ENCODE measurements at regions not wholly inside any gene's neighbourhood (a gene's known extent, or its start where the extent isn't known, plus 50 kb on each side); places are given as distances from the start of the nearest gene placed in this dataset.

- H3K4me3 Mint-ChIP-seq: no peak overlapping the region
- H3K27me3 Mint-ChIP-seq: peaks cover 3% of the 10 kb centered on the region
- peaks cover 4% of the 10 kb centered on the region for H3K4me1 Mint-ChIP-seq
- H3K9me3 Mint-ChIP-seq: no peaks in the 10 kb centered on the region
- ATAC-seq (ENCODE audit: low read depth): no peak
- H3K27ac Mint-ChIP-seq: no peak overlapping the region
- no peaks in the 10 kb centered on the region for H3K36me3 Mint-ChIP-seq
- no peak for DNase-seq (ENCODE audit: low spot score in 2 of 2)
Observed at GRCh38 chr2:147686365-147686764, 158.5 kb upstream of the ACVR2A start.

- DNase-seq (ENCODE audit: low spot score in 2 of 2) (no peak), ATAC-seq (ENCODE audit: low read depth) (no peak)
- H3K27ac Mint-ChIP-seq: no peak overlapping the region
- peaks cover 4% of the 10 kb centered on the region for H3K4me1 Mint-ChIP-seq
- H3K9me3 Mint-ChIP-seq: no peaks in the 10 kb centered on the region
- H3K4me3 Mint-ChIP-seq: no peak overlapping the region
- no peaks in the 10 kb centered on the region for H3K36me3 Mint-ChIP-seq
- H3K27me3 Mint-ChIP-seq: peaks cover 3% of the 10 kb centered on the region
Observed at GRCh38 chr2:147684903-147685302, 159.9 kb upstream of the ACVR2A start.

GRCh38 chr2:147683380-147683779 lies 161.4 kb upstream of the ACVR2A start:
- ATAC-seq (ENCODE audit: low read depth): no peak

GRCh38 chr2:147681093-147681492 lies 163.7 kb upstream of the ACVR2A start:
- no peaks in the 10 kb centered on the region for H3K4me1 Mint-ChIP-seq
- H3K36me3 Mint-ChIP-seq: no peaks in the 10 kb centered on the region
- DNase-seq (ENCODE audit: low spot score in 2 of 2) (no peak), ATAC-seq (ENCODE audit: low read depth) (no peak)
- H3K4me3 Mint-ChIP-seq: no peak overlapping the region
- no peak overlapping the region for H3K27ac Mint-ChIP-seq
- H3K27me3 Mint-ChIP-seq: peaks cover 2% of the 10 kb centered on the region
- no peaks in the 10 kb centered on the region for H3K9me3 Mint-ChIP-seq

More at GRCh38 chr2:147683380-147683779, 161.4 kb upstream of the ACVR2A start:
- H3K4me1 Mint-ChIP-seq: no peaks in the 10 kb centered on the region
- no peak overlapping the region for H3K27ac Mint-ChIP-seq
- peaks cover 3% of the 10 kb centered on the region for H3K27me3 Mint-ChIP-seq
- no peaks in the 10 kb centered on the region for H3K9me3 Mint-ChIP-seq
- H3K36me3 Mint-ChIP-seq: no peaks in the 10 kb centered on the region
- no peak overlapping the region for H3K4me3 Mint-ChIP-seq
- no peak for DNase-seq (ENCODE audit: low spot score in 2 of 2)

- H3K36me3 Mint-ChIP-seq: no peaks in the 10 kb centered on the region
Observed at GRCh38 chr2:147679955-147680531, 164.8 kb upstream of the ACVR2A start.

GRCh38 chr2:147679191-147679954 lies 165.5 kb upstream of the ACVR2A start:
- H3K27me3 Mint-ChIP-seq: peaks cover 4% of the 10 kb centered on the region
- H3K27ac Mint-ChIP-seq: no peak overlapping the region
- H3K4me3 Mint-ChIP-seq: no peak overlapping the region
- ATAC-seq (ENCODE audit: low read depth): no peak
- no peaks in the 10 kb centered on the region for H3K36me3 Mint-ChIP-seq
- DNase-seq (ENCODE audit: low spot score in 2 of 2): no peak
- H3K9me3 Mint-ChIP-seq: no peaks in the 10 kb centered on the region
- H3K4me1 Mint-ChIP-seq: no peaks in the 10 kb centered on the region

More at GRCh38 chr2:147679955-147680531, 164.8 kb upstream of the ACVR2A start:
- H3K4me3 Mint-ChIP-seq: no peak overlapping the region
- ATAC-seq (ENCODE audit: low read depth) (no peak), DNase-seq (ENCODE audit: low spot score in 2 of 2) (no peak)
- H3K27ac Mint-ChIP-seq: no peak overlapping the region
- no peaks in the 10 kb centered on the region for H3K9me3 Mint-ChIP-seq
- H3K4me1 Mint-ChIP-seq: no peaks in the 10 kb centered on the region
- H3K27me3 Mint-ChIP-seq: peaks cover 4% of the 10 kb centered on the region

GRCh38 chr2:147665105-147665504 lies 179.7 kb upstream of the ACVR2A start:
- DNase-seq (ENCODE audit: low spot score in 2 of 2) (no peak), ATAC-seq (ENCODE audit: low read depth) (no peak)
- H3K36me3 Mint-ChIP-seq: no peaks in the 10 kb centered on the region
- H3K4me1 Mint-ChIP-seq: peaks cover 7% of the 10 kb centered on the region
- H3K27me3 Mint-ChIP-seq: no peaks in the 10 kb centered on the region
- H3K4me3 Mint-ChIP-seq: no peak overlapping the region
- no peak overlapping the region for H3K27ac Mint-ChIP-seq
- no peaks in the 10 kb centered on the region for H3K9me3 Mint-ChIP-seq

GRCh38 chr2:147663962-147664361 lies 180.9 kb upstream of the ACVR2A start:
- no peak overlapping the region for H3K27ac Mint-ChIP-seq
- H3K4me1 Mint-ChIP-seq: peaks cover 7% of the 10 kb centered on the region
- no peaks in the 10 kb centered on the region for H3K27me3 Mint-ChIP-seq
- ATAC-seq (ENCODE audit: low read depth) (no peak), DNase-seq (ENCODE audit: low spot score in 2 of 2) (no peak)
- no peaks in the 10 kb centered on the region for H3K9me3 Mint-ChIP-seq
- H3K4me3 Mint-ChIP-seq: no peak overlapping the region
- no peaks in the 10 kb centered on the region for H3K36me3 Mint-ChIP-seq

- no peaks in the 10 kb centered on the region for H3K27me3 Mint-ChIP-seq
- DNase-seq (ENCODE audit: low spot score in 2 of 2): no peak
- H3K4me1 Mint-ChIP-seq: peaks cover 7% of the 10 kb centered on the region
- ATAC-seq (ENCODE audit: low read depth): no peak
- no peaks in the 10 kb centered on the region for H3K9me3 Mint-ChIP-seq
- H3K36me3 Mint-ChIP-seq: no peaks in the 10 kb centered on the region
- H3K27ac Mint-ChIP-seq: no peak overlapping the region
- H3K4me3 Mint-ChIP-seq: no peak overlapping the region
Observed at GRCh38 chr2:147663153-147663961, 181.5 kb upstream of the ACVR2A start.

GRCh38 chr2:147662221-147662620 lies 182.6 kb upstream of the ACVR2A start:
- no peak overlapping the region for H3K27ac Mint-ChIP-seq
- no peak overlapping the region for H3K4me3 Mint-ChIP-seq

GRCh38 chr2:147660680-147661079 lies 184.1 kb upstream of the ACVR2A start:
- Mint-ChIP-seq H3K27ac (no peak overlapping the region), H3K4me3 (no peak overlapping the region), H3K9me3 (no peaks in the 10 kb centered on the region), H3K36me3 (no peaks in the 10 kb centered on the region), H3K27me3 (no peaks in the 10 kb centered on the region), H3K4me1 (peaks cover 7% of the 10 kb centered on the region)
- ATAC-seq (ENCODE audit: low read depth) (no peak), DNase-seq (ENCODE audit: low spot score in 2 of 2) (no peak)

More at GRCh38 chr2:147662221-147662620, 182.6 kb upstream of the ACVR2A start:
- Mint-ChIP-seq H3K9me3 (no peaks in the 10 kb centered on the region), H3K27me3 (no peaks in the 10 kb centered on the region), H3K4me1 (peaks cover 7% of the 10 kb centered on the region), H3K36me3 (no peaks in the 10 kb centered on the region)
- ATAC-seq (ENCODE audit: low read depth) (no peak), DNase-seq (ENCODE audit: low spot score in 2 of 2) (no peak)

GRCh38 chr2:147659051-147659450 lies 185.8 kb upstream of the ACVR2A start:
- Mint-ChIP-seq H3K4me3 (no peak overlapping the region), H3K4me1 (peaks cover 7% of the 10 kb centered on the region), H3K27me3 (peaks cover 1% of the 10 kb centered on the region), H3K9me3 (no peaks in the 10 kb centered on the region), H3K36me3 (no peaks in the 10 kb centered on the region), H3K27ac (no peak overlapping the region)
- no peak for DNase-seq (ENCODE audit: low spot score in 2 of 2)
- ATAC-seq (ENCODE audit: low read depth): no peak

- H3K36me3 Mint-ChIP-seq: no peaks in the 10 kb centered on the region
- no peak overlapping the region for H3K27ac Mint-ChIP-seq
- no peaks in the 10 kb centered on the region for H3K4me1 Mint-ChIP-seq
Observed at GRCh38 chr2:147657086-147658000, 187.5 kb upstream of the ACVR2A start.

More at GRCh38 chr2:147657086-147658000, 187.5 kb upstream of the ACVR2A start:
- Mint-ChIP-seq H3K4me3 (no peak overlapping the region), H3K9me3 (no peaks in the 10 kb centered on the region), H3K27me3 (peaks cover 1% of the 10 kb centered on the region)
- ATAC-seq (ENCODE audit: low read depth) (no peak), DNase-seq (ENCODE audit: low spot score in 2 of 2) (no peak)

Measured in memory B cell (primary cell).